GM19468 (cell line): ENCODE measurements at regions not wholly inside any gene's neighbourhood (a gene's known extent, or its start where the extent isn't known, plus 50 kb on each side); places are given as distances from the start of the nearest gene placed in this dataset.
"Not testable (repeated sequence)": the region's sequence is repeated elsewhere in the genome, so short reads cannot be mapped to it uniquely, and the experiment has no call there.

Experiments
- ATAC-seq: cut with Tn5 transposase; IDR thresholded peaks from one replicate; pipeline ENCODE4 v1.9.1; 2021; ENCODE audit warnings: mild to moderate bottlenecking, moderate library complexity, moderate number of reproducible peaks; ENCODE audit not compliant: unreplicated experiment; ENCODE audit errors: extremely low read depth

GRCh38 chr4:11069581-11070211, 359.0 kb downstream of the HS3ST1 start:
- ATAC-seq, result no peak

DNA sequence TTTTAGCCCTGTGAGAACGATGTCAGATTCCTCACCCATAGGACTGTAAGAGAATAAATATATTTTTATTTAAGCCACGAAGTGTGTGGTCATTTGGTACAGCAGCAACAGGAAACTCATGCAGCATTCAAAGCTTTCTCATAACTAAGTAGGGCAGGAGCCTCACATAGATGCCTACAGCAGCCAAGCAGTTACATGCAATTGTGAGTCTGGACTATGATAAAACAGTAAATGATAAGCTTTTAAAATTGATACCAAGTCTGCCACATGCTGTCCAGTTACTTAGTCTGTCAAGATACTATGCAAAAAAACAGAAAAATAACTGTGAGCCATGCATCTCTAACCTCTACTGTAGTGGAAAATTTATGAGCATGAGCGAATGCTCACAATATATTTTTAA, 359.6 kb downstream of the HS3ST1 start:
- ATAC-seq, result no peak

GRCh38 chr4:11066584-11066983, 362.1 kb downstream of the HS3ST1 start:
- not testable (repeated sequence) for ATAC-seq

- not testable (repeated sequence) for ATAC-seq
Observed at GRCh38 chr4:11060637-11061036, 368.1 kb downstream of the HS3ST1 start.

- not testable (repeated sequence) for ATAC-seq
Observed at GRCh38 chr4:11054937-11055336, 370.4 kb upstream of the CLNK start.

DNA sequence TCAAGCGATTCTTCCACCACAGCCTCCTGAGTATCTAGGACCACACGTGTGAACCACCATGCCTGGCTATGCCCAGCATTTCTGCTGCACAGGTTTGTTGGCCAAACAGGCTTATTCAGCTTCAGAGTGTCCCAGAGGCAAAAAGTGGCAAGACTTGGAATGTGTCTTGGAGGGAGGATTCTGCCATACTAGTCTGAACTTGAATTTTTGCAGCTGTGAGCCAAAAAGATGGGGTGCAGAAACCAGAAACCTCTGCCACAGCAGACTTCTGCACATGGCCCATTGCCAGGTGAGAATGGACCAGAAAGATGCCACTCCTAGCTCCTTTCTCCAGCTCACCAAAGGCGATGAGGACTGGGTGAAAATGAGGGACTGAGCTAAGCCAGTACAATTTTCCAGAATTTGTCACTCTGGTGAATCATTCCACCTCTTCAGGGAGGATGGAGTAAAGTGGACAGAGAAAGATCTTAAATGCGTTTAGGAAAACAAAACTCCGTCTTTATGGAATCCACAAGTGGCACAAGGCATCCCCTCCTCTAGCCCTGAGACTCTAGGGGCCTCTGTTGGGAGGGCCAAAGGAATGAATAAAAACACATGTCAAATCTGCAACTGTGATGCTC, 369.1 kb upstream of the CLNK start:
- no peak for ATAC-seq

DNA sequence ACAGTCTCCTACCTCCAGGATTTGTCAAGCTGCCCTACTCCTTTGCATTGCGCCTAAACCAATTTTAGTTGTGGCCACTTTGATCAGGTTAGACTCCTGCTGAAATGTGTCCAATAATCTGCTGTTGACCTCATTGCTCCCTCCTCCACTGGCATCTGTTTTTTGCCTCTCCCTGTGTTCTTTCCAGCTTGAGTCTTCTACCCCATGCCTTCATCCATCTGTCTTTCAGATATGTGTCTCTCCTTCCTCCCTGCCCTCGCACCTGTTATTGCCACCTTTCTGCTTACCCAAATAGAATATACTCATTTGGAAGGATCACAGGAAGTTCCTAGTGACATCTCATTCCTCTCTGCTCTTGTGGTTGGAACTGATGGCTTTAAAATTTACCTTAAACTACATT, 366.6 kb upstream of the CLNK start:
- no peak for ATAC-seq

- no peak for ATAC-seq
Observed at GRCh38 chr4:11050766-11051165, 366.2 kb upstream of the CLNK start.

DNA sequence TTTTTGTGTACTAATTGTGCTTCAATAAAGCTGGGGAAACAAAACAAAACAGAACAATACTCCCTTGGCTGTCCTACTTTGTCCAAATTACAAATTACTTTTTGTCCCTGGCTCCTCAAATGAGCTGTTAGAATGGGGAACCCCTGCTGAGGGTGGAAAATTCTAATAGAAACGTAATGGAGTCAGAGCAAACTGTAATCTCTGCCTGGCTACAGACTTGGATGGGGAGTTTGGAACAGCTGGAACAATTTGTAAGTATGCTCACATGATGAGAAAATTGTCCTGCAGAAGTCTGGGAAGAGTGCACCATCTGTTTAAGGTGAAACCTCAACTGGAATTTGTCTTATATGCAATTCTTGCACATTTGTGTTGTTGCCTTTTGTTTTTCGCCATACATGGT, 364.4 kb upstream of the CLNK start:
- ATAC-seq, result no peak

DNA sequence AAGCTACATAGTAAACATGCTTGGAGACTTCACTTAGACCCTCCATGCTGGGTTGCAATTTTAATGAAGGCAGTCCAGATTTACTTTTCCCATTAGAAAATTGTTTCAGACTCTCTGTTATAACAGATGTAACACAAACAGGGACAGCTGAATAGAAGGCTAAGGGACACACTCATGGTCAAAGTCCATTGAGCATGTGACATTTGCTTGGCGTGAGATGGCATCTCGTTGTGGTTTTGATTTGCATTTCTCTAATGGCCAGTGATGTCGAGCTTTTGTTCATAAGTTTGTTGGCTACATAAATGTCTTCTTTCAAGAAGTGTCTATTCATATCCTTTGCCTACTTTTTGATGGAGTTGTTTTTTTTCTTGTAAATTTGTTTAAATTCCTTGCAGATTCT, 358.2 kb upstream of the CLNK start:
- no peak for ATAC-seq

DNA sequence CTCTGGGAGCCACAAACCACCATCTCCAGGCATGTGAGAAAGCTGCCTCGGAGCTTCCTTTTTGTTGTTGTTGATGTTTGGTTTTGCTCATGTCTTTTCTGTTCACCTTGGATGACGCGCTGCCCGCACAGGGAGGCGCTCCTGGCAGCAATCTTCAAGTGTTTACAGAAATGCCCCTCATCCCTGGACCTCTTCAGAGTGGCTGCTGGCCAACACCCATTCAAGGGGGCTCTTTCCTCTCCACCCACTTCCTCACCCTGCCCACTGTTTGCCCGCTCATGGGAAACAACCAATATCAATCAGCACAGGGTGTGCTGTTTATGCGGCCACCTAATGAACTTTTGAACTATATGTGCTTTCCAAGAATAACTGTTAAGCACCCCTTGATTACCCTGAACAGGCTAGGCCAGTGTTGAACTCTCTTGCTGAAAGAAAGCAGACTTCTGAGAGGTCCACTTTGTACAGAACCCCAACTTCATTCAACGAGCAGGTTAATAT, 355.1 kb upstream of the CLNK start:
- ATAC-seq, result no peak

DNA sequence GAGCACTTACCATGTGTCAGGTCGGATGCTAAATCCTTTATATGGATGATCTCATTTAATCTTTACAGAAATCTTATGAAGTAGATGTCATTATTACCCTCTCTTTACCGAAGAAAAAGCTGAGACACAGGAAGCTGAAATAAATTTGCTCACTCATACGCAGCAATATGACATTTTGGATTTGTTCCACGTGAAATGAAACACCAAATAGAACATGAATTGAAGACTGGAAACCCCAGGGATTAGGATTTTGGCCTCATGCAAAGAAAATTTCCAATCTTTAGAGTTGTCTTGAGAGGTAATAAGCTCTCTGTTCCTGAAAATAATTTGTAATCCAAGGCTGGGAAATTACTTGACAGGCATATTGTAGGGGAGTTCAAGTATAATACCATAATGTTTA, 354.4 kb upstream of the CLNK start:
- no peak for ATAC-seq

- no peak for ATAC-seq
Observed at GRCh38 chr4:11037637-11038036, 353.1 kb upstream of the CLNK start.

DNA sequence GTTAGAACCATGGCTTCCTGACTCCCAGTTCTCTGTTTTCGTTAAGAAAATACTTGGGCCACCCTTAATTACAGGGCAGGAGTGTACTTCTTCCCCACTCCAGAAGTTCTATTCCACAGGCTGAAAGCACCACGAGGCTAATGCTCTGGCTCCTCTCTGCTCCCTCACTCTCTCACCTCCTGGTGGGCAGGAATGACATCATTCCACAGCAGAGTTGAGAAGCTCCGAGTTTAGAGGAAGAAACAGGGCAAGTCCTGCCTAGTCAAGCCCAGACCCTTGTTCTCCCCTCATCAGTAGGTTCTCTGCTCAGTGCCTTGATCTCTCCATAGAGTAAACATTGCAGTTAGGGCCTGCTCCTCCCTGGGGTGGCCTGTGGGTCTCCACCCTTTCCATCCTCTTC, 343.8 kb upstream of the CLNK start:
- ATAC-seq, result no peak

- no peak for ATAC-seq
Observed at GRCh38 chr4:11021333-11021732, 336.8 kb upstream of the CLNK start.

GRCh38 chr4:11019451-11020240, 335.1 kb upstream of the CLNK start:
- ATAC-seq, result no peak

DNA sequence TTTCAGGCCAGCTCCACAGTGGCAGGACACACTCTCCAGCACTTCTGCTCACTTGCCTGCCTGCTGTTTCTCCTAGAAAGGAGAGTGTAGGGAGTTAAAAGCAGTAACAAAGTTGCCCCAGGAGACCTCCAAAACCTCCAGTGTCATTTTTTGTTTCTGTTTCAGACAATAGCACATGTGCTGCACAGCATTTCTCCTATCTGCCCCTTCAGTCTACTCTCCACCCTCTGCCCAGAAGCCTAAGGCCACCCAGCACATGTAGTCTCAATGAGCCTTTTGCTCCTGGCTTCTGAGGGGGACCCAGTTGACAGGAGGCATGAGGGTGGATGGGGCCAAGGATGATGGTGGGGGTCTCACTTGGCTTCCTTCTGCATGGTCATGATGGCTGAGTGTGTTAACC, 329.6 kb upstream of the CLNK start:
- ATAC-seq, result no peak

DNA sequence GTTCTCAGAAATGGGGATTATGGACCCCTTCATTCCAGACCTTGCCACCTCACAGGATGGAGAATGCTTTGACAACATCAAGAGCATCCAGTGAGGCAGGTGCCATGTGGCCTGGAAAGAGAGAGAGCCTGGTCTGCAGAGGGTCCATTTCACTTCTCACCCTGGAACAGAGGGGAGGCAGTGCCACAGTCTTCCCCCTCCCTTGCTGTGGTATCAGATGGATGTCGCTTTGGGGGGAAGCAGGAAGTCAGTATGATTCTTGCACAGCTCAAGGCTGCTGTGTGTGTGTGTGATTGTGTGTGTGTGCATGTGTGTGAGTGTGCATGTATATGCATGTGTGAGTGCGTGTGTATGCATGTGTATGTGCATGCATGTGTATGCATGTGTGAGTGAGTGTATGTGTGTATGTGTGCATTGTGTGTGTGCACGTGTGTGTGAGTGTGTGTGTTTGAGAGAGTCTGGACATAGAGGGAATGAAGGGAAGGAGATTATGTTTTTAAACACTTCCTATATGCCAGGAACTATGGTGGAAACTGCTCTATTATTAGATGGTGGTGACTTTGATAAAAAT, 328.6 kb upstream of the CLNK start:
- ATAC-seq, result no peak

DNA sequence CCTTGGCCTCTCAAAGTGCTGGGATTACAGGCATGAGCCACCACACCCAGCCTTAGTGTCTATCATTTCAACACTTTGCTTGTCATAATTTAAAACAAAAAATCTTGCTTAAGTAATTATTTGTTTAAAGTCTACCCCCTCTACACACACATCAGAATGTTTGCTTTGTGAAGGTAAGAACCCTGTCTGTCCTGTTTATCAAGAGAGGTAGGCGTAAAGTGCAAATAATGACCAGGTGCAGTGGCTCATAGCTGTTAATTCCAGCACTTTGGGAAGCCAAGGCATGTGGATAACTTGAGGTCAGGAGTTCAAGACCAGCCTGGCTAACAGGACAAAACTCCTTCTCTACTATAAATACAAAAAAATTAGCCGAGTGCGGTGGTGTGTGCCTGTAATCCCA, 326.7 kb upstream of the CLNK start:
- ATAC-seq, result no peak

DNA sequence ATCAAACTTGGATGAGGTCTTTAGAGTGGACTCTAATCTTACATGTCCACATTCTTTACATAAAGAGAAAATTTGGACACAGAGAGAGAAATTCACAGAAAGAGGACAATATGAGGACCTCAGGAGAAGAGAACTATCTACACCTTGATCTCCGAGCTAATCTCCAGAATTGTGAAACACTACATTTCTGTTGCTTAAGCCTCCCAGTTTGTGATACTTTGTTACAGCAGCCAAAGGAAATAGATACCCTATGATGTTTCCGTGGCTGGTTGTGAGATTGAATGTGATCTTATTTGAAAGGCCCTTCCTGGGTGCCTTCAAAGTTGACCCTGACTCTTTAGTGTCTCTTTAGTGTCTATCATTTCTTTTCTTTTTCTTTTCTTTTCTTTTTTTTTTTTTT, 326.1 kb upstream of the CLNK start:
- no peak for ATAC-seq

DNA sequence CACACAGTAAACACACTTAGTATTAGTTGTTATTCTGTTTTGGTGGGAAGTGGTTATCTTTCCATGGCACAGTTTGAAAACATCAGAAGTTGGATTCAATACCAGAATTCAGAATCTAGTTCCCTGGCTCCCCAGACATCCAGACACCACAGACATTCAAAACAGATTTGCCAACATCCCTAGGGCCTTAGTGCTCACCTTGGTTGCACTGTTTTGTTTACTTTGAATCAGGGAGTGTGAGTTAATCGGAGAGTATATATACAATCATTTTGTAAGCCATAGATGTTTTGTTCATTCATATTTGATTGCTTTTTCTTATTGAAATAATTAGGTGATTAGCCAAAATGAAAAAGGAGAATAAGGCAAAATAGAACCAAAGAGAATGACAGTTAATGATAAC, 324.7 kb upstream of the CLNK start:
- no peak for ATAC-seq
